GM21576 (cell line): ENCODE measurements at regions not wholly inside any gene's neighbourhood (a gene's known extent, or its start where the extent isn't known, plus 50 kb on each side); places are given as distances from the start of the nearest gene placed in this dataset.

Experiments
- ATAC-seq: cut with Tn5 transposase; IDR thresholded peaks from one replicate; pipeline ENCODE4 v1.9.1; 2021; ENCODE audit warnings: mild to moderate bottlenecking, moderate library complexity; ENCODE audit not compliant: unreplicated experiment

DNA sequence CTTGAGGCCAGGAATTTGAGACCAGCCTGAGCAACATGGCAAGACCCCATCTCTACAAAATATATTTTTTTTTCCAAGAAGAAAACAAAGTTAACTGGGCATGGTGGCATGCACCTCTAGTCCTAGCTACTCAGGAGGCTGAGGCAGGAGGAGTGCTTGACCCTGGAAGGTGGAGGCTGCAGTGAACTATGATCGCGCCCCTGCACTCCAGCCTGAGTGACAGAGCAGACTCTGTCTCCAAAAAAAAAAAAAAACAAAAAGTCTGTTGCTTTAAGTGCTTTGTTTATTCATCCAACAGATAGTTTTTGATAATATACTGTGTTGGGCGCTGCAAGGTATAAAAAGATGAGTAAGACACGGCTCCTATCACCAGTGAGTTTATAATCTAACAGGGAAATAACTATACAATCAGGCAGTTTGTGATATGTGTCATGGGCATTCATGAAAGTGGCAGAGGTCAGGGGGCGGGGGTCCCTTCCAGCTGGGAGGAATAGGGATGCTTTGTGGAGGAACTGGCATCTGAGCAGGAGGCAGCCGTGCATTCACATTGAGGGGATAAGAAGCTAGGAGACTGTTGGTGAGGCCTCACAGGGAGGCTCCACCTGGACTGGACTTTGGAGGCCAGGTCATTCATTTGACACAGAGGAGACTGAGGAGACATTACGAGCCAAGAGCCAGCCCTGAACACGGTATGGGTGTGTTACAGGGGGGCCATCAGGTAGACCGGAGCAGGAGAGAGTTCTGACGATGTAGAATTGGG, 67.3 kb upstream of the ERRFI1 start:
- no peak for ATAC-seq

DNA sequence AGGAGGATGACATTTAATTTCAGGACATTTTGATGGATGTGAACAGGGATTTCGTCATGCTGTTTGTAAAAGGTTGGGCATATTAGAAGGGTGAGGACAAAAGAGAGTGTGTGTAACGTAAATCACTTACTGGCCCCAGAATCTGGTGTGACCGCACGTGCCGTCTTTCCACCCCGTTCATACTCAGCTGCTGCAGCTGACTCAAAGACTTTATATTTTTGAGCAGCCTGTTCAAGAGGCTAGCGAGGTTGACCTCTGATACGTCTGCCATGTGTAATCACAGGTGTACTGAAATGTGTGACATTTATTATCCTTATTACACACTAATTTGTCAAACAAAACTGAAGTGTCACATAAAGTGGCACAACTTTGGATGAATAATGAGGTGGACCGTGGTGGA, 66.5 kb upstream of the ERRFI1 start:
- no peak for ATAC-seq

DNA sequence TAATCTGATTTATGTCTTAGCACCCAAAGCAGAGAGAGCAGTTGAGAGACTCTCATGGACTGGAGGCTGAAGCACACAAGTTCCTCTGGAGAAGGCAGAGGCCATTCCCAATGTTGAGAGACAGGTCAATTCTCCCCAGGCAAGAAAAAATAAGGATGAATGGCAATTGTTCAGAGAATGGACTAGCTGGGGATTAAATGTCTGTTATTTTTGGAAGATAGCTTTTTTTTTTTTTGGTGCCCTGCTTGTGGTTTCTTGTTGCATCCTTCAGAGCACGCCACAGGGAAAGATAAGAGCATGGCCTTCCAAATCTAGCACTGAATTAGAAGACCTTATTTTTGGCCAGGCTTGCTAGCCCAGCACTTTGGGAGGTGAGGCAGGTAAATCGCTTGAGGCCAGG, 65.6 kb upstream of the ERRFI1 start:
- no peak for ATAC-seq

DNA sequence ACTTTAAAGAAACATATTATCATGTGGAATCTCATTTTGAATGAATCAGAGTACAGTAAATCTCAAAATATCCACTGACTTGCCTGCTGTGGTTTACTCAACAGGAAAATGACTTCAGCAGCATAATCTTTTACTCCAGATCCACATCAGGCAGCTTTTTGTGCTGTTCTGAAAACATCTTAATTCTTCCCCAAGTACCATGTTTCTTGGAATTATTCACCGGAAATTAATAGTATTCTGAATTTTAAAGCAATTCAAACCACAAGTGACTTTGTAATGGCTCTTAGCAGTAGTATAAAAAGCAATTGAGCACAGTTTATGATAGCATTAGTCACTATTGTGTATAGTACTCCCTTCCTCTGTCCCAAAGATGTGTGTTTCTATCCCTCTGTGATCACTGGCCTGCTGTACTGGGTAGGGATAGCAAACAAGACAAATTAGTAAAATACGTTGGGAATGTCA, 64.2 kb upstream of the ERRFI1 start:
- ATAC-seq, result no peak

DNA sequence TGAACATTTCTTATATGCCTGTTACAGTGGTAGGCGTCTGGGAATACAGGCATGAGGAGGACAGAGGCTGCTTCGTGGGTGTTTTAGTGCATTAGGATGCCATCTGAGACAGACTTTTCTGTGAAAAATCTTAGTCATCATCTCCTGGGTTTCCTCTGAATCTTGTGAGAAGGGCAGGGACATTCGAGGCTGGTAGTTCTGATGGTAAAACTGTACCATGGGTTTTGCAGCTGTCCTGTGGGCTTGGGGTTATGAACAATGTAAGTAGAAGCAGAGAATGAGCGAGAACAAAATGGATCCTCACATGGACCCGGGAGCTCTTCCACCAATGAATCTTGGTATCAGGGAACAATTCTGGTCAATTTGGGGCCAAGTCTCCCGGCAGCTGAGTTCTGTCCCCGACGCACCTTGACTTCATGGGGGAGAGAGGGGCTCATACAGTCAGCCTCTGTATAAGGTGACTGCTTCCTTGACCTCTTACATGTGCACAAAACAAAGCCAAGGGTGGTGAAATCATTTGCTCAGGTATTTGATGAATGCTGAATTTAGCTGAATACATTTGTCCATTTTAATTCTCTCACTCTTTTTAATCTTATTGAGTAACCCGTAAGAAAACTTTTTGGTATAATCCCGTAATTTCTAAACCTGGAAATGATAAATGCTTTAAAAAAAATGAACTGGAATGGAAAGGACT, 63.6 kb upstream of the ERRFI1 start:
- ATAC-seq, result no peak

DNA sequence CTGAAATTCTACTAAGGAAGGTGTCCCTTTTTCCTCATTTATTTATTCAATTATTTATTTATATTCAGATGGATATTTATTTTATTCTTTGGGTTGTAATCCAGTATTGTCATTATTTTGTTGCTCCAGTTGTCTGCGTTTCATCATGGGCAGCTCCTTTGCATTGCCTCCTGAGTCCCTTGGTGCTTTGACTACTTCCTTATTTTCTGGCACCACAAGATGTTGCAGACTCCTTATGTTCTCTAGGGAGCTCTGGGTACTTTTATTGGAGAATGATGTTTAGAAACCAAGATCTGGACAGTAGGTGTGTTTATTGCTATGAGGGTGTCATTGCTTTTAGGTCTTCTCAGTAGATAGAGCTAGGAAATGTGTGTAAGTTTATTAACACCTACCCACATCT, 59.9 kb upstream of the ERRFI1 start:
- ATAC-seq, result no peak

DNA sequence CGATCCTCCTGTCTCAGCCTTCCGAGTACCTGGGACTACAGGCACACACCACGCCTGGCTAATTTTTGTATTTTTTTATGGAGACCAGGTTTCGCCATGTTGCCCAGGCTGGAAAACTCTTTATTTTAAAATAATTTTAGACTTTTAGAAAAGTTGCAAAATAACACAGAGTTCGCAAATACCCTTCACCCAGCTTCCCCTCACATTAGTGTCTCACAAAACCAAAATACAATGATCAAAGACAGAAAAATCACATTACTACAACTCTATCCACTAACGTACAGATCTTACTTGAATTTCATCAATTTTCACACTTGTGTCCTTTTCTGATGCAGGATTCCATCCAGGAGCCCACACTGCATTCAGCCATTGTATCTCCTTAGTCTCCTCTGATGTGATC, 58.8 kb upstream of the ERRFI1 start:
- ATAC-seq, result no peak

DNA sequence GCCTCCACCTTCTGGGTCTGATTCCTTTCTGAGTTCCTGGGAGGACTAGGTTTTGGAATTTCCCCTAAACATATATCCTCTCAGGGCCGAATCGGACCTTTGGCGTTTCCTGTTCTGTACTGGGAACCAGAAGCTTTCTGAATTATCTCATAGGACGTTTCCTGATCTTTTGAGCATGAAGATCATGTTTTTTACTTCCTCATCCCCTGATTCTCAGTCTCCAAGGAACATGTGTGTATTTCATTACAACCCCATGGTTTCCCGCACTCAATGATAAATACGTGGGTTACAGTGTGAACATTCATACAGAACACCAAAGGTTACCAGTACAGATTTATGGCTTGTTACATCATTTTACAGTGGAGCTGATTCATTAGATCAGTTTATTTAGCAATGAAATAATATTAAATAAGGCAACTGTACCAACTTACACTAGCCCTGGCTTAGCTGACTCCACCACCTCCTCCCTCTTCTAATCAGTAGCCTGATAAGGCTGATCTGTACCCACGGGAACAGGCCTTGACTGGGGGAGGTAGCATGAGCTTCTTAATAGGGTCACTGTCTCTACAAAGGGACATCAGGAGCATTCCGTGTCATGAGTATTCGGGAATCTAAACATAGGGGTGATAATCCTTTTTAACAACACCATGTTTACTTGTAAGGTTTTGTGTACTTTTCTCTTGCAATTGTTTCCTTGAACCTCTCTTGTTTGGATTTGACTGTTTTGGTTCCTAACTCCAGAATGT, 57.8 kb upstream of the ERRFI1 start:
- no peak for ATAC-seq

DNA sequence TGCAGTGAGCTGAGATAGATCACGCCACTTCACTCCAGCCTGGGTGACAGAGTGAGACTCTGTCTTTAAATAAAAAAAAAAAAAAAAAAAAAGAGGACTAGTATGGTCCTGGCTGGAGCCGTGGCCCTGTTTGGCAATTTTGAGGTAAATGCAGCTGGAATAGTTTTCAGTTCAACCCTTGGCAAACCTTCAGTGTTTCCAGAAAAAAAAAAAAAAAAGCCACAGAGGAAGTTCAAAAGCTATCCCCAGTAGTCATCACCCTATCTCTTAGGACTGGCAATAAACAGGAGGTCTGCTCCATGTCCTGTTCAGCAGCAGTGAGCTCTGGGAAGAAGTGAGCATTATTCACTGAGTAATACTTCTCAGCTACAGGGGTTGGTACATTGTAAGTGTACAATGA, 56.8 kb upstream of the ERRFI1 start:
- ATAC-seq, result no peak

DNA sequence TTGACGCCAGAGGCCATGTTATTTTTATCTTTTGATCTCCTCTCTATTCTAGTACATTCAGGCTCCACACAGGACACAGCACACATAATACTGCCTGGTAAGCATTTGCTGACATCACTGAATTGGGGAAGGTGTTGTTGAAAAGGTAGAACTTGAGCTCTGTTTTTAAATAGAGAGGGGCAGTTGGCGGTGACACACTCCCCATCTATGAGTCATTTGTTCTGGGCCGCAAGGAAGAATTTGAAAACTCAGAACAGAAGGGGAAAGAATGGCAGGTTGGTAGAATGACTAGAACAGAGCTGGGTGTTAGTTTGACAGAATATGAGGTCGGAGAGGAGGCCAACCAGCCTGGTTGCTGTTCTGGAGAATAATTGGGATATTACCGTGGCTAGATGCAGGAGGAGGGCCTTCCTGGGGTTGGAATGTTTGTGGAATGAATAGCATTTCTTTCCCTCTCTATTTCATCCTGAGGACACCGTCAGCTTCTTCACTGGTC, 52.1 kb upstream of the ERRFI1 start:
- no peak for ATAC-seq

DNA sequence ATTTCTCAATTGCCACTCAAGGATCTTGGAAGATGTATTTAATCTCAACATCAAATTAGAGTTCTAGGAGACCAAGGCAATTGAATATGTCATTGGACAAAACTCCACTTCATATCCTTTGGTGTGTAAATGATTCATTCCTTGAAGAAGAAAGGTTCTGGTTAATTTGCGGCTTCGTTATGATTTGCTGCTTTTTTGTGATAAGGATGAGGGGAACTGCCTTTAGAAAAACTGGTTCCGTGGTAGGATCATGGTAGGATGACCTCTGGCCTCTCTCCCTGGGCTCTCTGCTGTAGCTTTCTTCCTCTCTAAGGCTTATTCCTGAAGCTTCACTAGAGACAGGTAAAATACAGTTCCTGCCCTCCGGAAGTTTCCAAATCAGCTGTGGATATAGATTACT, 51.5 kb upstream of the ERRFI1 start:
- ATAC-seq, result no peak

DNA sequence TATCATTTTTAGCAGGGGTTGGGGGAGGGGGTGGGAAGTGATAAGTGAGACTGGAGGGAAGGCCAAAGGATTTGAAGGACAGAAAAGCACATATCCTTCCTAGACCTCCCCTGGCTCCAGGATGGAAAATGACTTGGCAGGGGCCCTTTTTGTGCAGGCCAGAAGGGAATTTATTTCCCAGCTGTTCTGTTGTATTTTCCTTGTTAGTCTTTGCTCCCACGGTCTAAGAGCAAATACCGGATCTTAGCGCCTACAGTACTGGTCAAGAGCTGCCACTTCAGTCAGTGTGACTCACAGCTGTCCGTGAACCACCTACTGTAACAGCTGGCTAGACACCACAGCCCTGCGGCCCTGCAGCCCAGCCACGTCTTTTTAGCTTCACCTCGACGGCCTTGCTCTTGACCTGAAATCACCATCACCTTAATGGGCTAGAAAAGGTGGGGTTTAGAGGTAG, 51.0 kb upstream of the ERRFI1 start:
- ATAC-seq, result no peak

DNA sequence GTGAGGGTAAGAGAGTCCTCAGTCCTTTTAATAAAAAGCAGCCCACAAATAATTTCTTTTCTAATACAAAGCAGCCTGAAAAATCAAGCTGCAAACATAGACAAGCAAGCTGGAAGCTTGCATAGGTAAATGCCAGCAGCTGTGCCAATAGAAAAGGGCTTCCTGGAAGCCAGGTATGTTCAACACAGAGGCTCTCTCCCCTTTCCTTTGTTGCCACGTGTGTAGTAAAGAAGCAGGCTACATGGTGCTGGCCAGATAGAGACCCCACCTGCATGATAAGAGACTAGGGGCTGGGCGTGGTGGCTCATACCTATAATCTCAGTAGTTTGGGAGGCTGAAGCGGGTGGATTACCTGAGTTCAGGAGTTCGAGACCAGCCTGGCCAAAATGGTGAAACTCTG, 50.1 kb upstream of the ERRFI1 start:
- no peak for ATAC-seq
